ENCODE measurements at regions not wholly inside any gene's neighbourhood (a gene's known extent, or its start where the extent isn't known, plus 50 kb on each side); places are given as distances from the start of the nearest gene placed in this dataset.

DNA sequence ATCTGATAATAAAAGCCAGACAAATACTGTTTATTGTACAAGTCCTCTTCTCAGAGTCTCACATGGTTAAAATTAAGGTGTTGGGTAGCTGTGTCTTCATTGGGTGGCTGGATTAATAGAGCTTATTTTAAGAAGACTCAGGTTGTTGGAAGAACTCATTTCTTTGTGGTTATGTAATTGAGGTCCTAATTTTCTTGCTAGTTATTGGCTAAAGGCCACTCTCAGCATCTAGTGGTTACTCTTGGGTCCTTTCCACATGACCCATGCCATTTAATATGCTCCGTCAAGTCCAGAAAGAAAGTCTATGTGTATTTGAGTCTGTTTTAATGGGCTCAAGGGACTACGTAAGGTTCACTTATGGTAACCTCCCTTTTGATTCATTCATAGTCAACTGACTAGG, 1668.6 kb upstream of the AGA start:
- no peak for TF ChIP-seq CTCF (conservative IDR thresholded peaks at IDR 0.05; ENCODE audit: low read depth, low read length)
- H3K4me3 ChIP-seq (ENCODE audit: low read length), result no peak overlapping the region
- peak; percentile 81 for DNase-seq (ENCODE audit: low read depth)

DNA sequence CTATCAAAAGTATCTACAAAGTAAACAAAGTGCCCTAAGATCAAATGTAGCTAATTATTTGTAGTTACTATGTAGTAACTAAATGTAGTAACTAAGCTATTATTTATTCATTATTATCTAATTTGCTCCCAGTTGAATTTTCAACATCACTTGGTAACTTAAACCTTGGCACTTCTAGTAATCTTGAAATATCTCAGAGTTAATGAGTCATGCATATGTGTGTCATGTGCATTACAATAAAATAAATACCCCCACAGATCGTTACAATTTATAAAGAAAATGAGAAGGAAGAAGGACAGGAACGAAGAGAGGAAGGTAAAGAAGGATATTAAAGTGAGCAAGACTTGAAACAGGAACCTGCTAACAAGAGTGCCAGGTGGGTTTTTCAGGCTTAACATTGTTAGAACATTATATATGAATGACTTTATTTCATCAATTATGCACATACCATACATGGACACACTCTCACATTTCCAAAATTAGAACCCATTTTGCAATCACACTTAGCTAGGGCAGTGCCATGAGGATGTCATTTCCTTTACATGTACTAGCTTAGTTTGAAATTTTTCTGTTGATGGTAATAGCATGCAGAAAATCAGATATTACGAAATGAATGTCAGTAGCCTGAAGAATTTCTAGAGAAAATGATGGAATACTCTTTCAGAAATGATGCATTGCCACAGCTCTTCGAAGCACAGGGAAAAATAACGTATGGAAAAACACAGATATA, 1670.4 kb upstream of the AGA start:
- no peak for TF ChIP-seq CTCF (conservative IDR thresholded peaks at IDR 0.05; ENCODE audit: low read depth, low read length)
- DNase-seq (ENCODE audit: low read depth), result no peak
- no peak overlapping the region for H3K4me3 ChIP-seq (ENCODE audit: low read length)

- DNase-seq (ENCODE audit: low read depth), result no peak
- no peak for TF ChIP-seq CTCF (conservative IDR thresholded peaks at IDR 0.05; ENCODE audit: low read depth, low read length)
- H3K4me3 ChIP-seq (ENCODE audit: low read length), result no peak overlapping the region
These were observed 1672.4 kb upstream of the AGA start for GRCh38 chr4:179114615-179115014.

DNA sequence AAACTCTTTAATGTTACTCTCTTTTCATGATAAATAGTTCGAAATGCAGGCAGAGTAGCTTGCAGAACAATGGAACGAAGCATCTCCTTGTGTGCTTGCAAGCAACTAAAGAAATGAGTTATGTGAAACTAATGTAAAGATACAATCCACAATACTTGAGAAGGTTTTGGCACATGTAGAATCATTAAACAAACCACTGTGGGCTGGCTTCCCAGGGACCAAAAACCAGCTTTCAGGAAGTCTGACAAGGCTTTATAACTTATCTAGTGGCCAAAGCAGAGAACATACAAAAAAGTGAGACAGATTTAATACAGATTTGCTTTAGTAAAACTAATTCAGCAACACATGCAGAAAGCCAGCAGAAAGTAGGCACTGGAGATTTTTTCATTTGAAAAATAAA, 1673.8 kb upstream of the AGA start:
- no peak for DNase-seq (ENCODE audit: low read depth)
- TF ChIP-seq CTCF (conservative IDR thresholded peaks at IDR 0.05; ENCODE audit: low read depth, low read length), result no peak
- no peak overlapping the region for H3K4me3 ChIP-seq (ENCODE audit: low read length)

GRCh38 chr4:179116581-179116980, 1674.3 kb upstream of the AGA start:
- no peak overlapping the region for H3K4me3 ChIP-seq (ENCODE audit: low read length)

DNA sequence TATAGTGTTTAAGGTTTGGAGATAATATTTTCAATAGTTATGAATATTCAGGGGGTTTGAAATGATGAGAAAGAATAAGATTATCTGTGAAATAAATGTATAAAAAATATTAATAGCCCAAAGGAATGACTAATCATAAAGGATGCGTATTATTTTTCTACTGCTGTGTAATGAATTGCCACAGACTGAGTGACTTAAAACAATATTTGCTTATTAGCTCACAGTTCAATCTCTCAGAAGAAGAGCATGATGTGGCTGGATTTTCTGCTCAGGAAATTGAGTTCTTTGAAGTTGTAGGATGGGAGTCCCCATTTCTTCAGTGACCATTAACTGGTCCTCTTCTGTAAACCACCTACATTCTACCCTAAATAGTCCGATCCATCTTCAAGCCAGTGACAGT, 1680.8 kb upstream of the AGA start:
- TF ChIP-seq CTCF (conservative IDR thresholded peaks at IDR 0.05; ENCODE audit: low read depth, low read length), result no peak

More at GRCh38 chr4:179116581-179116980, 1674.3 kb upstream of the AGA start:
- DNase-seq (ENCODE audit: low read depth), result no peak
- TF ChIP-seq CTCF (conservative IDR thresholded peaks at IDR 0.05; ENCODE audit: low read depth, low read length), result no peak

GRCh38 chr4:179124419-179124818, 1682.2 kb upstream of the AGA start:
- no peak for TF ChIP-seq CTCF (conservative IDR thresholded peaks at IDR 0.05; ENCODE audit: low read depth, low read length)
- no peak for DNase-seq (ENCODE audit: low read depth)
- H3K4me3 ChIP-seq (ENCODE audit: low read length), result no peak overlapping the region

More for the DNA sequence above, 1680.8 kb upstream of the AGA start:
- DNase-seq (ENCODE audit: low read depth), result no peak
- no peak overlapping the region for H3K4me3 ChIP-seq (ENCODE audit: low read length)

All from retinal pigment epithelial cell (primary cell).